ENCODE measurements at regions not wholly inside any gene's neighbourhood (a gene's known extent, or its start where the extent isn't known, plus 50 kb on each side); places are given as distances from the start of the nearest gene placed in this dataset.

DNA sequence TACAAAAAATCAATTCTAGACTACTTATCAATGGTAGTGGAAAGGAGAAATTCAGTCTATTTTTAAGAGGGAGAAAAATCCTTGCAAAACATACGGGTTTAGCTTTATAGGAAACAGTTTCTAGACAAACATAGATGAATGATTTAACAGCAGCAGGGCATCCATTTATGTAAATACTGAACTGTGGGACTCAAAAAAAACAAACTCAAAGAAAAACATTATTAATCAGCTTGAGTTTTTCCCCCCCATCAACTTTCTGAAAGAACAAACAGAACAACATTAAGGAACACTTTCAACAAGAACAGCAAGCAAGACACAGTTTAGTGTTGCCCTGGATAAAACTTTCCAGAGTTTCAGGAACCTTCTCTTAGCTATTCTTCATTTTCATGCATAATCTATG lies 147.3 kb upstream of the KCNK2 start:
- DNase-seq: no peak

DNA sequence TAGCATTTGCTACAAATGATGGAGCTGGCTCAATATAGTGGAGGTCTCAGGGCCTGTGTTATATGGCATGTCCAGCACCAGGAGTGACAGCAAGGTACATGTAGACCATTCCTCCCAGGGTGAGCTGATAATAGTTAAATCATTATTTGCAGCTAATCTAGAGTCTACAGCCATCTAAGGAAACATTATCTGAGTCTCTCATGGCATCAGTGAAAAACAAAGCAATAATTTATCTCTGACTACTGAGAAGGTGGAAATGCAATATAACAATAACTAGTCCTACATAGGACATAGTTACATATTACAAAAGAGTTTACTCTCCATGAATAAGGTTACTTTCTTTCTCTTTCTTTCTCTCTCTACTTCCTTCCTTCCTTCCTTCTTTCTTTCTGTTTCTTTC lies 143.4 kb upstream of the KCNK2 start:
- no peak for DNase-seq

DNA sequence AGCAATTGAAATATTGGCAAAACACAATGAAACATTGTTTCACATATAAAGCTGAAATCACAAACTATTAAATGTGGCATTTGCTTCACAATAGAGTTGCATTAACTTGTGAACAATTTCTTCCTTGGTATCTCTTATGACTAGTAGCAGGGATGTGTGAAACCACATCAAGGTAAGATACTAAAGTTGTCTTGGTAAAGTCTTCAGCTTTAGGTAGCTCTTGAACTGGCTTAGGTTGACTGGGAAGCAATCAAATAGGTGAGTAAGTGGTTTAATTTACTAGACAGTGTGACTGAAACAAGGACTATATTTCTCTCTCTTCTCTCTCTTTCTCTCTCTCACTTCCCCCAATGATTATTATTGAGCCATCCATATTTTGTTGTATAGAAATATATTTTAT lies 141.5 kb upstream of the KCNK2 start:
- no peak for DNase-seq

DNA sequence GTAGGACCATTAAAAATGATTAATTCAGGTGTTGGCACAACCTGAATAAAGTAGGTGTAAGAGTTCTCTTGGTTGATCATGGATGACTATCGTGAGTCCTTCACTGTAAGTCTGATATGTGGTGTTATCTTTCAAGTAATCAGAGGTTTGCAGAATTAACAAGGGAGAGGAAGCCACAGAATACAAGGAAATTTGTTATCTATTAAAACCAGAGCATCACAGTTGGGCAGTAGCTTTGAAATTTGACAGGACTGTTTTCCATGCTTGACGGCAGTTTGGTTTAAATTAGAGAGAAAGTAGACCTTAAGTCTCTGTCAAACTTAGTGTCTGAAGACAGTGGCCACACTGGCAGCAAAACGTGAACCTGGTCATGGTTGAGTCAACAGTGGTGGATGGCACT lies 139.5 kb upstream of the KCNK2 start:
- no peak for DNase-seq

DNA sequence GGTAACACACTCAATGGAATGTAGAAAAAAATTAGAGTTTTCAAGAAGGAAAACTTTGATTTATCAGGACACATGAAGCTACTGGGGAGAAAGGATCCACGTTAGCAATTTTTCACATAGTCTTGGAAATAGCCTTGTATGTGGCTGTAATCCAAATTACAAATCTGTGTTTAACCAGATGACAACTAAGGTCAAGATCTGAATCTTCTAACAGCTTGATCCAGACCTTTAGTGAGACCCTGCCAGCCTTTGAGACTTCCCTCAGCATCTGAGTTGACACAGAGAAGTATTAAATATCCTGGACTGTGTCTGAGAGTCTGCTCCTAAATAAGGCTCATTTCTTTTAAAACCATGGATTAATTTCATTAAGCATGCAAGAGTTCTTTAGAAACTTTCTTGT lies 135.9 kb upstream of the KCNK2 start:
- DNase-seq: no peak

DNA sequence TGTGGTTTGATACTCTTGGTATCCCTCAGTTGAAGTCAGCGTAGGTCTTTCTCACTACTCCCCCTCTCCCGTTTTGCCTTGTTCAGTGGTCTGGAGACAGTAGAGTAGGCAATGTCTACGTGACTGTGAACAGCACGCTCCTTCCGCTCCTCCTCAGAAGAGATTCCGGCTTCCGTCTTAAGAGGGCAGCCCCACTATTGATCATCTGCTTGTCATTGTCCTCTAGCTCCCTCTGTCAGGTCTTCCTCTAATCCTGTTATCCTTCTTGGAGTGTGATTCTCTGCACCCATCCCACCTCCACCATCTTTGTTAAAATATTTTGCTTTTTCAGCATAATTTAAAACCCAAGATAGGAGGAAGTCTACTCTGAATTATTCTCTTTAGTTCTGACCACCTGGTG lies 129.9 kb upstream of the KCNK2 start:
- no peak for DNase-seq

DNA sequence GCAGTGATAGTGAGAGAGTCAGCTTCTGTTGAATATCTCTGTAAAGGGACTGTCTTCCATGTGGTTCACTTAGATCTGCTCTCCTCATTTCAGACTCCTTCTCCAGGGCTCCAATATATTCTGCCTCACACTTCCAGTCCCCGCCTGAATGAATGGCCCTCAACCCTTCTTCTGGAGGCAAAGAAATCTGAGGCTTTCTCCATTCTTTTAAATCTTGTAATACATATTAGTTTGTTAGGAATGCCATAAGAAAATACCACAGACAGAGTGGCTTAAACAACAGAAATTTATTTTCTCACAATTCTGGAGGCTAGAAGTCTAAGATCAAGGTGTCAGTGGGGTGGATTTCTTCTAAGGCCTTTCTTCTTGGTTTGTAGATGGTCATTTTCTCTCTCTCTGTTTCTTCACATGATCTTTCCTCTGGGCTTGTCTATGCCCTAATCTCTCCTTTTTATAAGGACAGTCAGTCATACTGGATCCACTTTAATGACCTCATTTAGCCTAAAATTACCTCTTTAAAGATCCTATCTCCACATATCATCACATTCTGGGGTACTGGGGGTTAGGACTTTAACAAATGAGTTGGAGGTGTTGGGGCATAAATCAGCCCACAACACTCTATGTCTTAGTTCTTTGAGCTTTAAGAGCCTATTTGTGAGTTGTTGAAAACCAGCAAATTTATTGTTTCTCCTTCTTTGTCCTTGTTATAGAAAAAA lies 128.5 kb upstream of the KCNK2 start:
- no peak for DNase-seq

DNA sequence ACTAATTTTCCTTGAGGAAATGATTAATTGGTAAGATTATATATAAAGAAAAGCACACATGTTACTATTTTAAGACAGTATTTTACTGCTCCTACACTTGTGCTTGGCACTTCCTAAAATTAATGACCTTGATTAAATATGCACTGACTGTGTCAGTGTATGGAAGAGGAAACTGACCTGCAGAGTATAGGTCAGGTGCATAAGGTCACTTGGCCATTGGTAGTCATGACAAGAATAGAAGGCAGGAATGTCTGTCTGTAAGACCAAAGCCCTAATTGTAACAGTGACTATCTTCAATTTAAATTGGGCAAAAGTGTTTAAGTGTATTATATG lies 128.0 kb upstream of the KCNK2 start:
- no peak for DNase-seq

DNA sequence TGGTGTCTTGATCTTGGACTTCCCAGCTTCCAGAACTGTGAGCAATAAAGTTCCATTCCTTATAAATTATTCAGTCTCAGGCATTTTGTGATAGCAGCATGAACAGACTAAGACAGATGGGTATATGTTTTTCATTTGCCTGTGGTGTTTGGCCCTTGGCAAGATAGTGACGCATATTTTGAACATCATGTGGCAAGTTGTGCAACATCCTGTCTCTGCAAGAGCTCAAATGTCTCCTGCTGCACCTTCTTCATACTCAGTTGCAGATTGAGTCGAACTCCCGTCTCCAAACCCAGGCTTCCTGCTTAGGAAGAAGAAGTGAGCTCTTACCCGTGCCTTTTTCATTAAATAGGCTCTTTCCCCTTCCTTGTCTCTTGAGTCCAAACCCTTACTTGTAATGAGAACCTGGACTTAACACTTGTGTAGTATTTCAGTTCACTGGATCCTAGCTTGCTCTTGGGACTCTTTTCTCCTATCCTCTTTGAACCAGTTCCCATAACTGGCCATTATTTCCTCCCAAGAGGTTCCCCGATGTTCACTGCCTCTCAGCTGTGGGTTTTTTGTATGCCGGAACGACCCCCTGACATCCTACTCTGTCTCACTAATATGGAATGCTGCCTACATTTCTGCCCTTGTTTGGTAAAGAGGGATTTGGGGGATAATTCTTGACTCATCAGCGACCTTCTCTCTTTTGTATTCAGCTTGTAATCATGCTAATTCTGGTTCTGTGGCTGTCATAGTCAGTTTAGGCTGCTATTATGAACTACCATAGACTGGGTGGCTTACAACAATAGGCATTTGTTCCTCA lies 125.0 kb upstream of the KCNK2 start:
- DNase-seq: no peak

DNA sequence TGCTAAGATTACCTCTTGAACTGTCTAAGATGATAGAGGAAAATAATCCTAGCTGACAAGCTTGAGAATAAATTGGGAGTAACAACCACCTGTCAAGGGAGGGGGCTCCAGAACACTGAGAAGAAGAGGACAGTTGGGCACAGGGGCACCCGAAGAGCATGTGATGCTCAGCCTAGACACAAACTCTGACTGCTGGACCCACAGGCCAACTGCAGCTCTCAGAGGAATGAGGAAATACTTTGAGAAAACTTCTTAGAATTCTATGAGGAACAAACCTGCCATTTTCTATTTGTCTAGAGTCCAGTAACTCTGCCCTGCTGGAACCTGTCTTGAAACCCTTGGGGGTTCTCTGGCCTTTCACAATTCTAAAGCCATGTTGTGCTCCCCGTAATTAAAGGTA lies 124.1 kb upstream of the KCNK2 start:
- no peak for DNase-seq

DNA sequence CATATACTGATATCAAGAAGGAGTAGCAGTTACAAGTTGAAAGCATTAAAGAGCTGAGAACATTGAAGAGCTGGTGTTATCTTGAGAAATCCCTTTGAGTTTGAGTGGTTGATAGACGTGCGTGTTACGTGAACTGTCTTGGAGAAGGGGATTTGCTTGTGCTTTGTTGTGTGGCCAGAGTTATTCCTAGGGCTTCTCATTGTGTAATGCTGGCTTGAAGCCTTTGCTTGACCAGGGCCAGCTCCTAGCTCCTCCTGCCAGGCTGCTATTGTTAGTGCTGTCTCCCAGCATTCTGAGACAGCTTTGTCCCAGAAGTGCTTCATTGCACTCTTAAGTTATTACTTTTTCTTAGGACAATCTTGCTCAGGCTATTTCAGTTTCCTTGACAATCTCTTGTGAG lies 116.2 kb upstream of the KCNK2 start:
- DNase-seq: no peak

DNA sequence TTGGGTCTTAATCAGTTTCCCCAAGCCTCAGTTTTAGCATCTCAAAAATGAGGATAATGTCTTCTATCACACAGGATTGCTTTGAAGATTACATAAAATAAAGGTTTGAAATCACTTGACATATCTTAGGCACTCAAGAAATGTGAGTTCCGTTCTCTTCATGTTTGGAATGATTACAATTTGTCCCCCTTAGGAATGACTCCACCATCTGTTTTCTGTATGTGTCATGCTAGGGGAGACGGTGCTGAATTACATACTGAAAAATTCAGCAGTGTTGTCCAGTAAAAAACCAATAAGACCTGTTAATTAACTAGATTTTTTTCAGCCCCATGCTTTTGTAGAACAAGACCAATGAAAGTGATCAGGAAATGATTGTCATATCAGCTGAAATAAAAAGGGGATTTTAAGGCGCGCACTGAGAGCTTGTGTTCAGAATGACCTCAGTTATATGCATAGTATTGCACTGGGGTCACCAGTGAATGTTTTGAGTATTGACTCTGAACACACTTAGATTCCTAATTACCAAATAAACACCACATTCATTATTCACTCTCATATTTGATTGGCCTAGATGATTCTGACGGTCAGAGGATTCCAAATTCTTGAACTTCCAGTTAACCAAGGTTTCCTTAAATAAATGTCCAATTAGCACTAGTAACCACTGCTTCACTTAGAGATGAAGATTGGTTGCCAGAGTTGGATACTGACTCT lies 114.5 kb upstream of the KCNK2 start:
- DNase-seq: no peak

DNA sequence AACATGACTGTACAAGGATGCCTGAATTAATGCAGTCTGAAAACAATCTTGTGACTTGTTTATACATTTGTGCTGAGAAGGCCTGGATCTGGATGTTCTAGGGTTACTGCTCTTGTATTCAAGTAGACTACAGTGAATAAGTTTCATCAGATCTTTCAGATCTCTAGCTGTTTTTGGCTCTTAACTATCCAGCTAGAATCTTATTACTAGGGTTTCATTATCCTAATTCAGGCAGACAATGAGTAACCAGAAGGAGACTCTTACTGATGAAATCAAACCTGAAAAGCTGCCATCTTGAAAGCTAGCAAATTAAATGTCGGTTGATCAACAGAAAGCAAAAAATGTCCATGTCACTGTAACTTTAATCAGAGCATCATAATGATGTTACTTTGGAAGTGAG lies 112.5 kb upstream of the KCNK2 start:
- no peak for DNase-seq

DNA sequence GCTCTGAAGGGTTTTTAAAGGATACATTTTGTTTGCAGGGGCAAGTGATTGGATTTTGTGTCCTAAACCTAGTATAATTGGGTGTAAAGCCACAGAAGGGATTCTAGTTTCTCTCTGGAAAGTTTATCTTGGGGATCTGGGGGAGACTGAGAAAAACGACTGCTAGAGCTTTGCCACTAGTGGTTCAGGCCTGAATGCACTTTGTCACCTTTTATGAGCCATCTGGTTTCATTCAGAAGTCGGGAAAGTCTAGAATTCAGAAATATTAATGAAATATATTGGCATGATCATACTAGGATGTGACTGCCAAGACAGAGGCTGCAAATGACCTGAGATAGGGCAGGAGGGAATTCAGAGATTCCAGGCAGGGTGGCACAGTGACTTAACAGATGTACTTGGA lies 111.5 kb upstream of the KCNK2 start:
- DNase-seq: no peak

DNA sequence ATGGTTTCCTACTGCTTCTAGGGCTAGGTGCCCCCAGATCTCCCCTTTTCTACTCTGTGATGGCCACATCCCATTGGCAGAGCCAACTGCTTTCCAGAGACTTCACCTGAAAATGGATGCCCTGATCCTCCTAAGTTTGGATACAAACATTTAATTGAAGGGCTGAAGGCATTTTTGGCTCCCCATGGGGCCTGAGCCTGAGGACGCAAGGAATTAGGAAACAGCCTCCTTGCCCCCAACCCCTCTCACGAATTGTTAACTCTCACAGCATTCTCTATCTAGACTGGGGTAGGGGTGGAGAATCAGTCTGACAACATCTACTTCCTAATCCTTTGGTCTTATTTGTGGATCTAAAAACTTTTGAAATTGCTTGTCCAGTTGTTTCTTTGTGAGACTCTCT lies 108.5 kb upstream of the KCNK2 start:
- DNase-seq: no peak

DNA sequence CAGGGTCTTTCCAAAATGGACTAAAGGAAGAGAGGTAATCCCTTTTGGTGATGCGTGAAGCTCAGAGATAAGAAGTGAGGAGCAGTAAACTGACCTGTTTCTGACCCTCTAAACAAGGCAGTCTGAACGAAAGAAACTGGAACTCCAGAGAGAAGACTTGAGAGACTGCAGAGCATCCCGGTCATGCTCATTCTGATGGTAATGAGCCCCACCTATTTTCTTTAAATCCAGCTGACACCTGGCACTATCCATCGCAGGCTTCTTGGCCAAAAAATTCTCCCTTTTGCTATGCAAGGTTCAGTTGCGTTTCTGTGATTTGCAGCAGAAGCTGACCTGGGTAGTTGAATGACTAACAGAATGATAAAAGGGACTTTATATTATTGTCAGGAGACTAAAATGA lies 105.9 kb upstream of the KCNK2 start:
- no peak for DNase-seq

DNA sequence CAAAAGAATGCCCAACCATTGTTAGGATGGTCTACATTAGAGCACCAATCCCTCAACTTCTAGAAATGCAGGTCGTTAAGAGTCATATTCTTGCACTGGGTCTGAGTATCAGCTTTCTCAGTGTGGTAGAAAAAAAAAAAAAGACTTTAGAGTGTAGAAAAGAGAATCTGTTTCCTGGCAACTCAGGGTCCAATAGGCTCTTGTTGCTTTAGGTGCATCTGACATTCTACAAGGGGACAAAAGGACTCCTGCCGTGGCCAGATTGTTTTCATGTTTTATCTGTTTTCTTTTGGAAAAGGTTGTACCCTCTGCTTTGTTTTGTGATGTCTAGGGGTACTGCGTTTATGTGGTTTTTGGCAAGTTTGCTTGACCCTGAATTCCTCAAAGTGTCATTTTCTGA lies 105.4 kb upstream of the KCNK2 start:
- no peak for DNase-seq

DNA sequence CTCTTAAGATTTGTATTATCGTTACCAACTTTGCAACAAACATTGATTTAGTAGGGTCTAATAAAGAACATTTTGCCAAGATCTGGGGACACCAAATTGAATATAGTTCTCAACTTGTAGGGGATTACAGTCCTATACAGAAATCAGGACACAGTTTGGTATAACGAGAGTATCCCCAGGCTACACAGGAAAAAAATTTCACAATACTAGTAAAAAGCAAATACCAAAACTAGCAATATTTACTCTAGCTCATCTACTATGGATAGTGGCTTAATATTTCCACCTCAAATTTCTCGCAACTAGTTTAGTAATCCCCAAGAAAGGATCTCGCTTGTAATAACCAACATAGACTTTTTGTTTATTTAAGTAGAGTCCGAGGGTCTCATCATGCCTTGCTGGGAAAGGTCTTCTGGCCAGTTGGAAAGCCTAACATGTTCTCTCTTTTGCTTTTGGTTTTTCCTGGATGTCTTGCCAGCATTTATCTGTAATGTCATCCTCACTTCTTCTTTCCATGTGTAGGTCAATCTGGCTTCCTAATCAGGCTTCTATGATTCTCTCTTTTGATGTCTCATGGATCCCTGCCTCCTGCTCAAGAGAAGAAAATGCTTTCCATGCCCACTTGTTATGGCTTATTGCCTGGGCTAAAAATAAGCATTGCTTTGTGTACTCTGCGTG lies 104.7 kb upstream of the KCNK2 start:
- no peak for DNase-seq

DNA sequence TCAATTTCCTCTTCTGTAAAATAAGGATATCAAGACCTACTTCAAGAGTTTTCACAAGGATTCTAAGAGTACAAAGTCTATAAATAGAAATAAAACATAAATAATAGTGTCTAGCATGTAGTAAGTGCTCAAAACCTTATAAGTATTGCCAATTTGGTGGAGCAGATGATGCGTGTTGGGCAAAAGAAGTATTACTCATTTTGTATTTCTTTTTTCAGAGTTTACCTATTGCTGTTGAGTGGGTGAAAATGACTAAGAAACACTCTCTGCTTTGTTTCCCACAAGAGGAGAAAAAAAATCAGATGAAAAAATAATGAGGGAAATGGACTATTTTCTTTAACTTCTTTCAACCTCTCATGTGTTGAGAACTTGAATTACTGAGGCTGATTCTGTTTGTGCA lies 103.3 kb upstream of the KCNK2 start:
- no peak for DNase-seq

DNA sequence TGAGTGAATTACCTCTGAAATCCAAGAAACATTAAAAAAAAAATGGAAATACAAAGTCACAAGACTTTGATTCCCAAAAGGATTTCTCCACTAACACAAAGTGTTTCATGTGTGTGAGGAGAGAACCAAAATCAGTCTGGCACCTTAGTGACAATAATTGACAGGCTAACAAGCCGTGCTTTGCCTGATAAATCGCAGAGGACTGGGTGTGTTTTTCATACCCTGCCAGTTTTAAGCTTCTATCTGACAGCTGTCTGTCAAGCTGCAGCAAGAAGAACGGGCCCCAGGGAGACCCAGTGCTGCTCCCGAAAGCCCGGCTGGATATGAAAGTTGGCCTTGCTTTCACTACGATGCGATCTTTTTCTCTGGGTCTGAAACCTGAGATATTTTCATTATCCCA lies 101.6 kb upstream of the KCNK2 start:
- DNase-seq: no peak

DNA sequence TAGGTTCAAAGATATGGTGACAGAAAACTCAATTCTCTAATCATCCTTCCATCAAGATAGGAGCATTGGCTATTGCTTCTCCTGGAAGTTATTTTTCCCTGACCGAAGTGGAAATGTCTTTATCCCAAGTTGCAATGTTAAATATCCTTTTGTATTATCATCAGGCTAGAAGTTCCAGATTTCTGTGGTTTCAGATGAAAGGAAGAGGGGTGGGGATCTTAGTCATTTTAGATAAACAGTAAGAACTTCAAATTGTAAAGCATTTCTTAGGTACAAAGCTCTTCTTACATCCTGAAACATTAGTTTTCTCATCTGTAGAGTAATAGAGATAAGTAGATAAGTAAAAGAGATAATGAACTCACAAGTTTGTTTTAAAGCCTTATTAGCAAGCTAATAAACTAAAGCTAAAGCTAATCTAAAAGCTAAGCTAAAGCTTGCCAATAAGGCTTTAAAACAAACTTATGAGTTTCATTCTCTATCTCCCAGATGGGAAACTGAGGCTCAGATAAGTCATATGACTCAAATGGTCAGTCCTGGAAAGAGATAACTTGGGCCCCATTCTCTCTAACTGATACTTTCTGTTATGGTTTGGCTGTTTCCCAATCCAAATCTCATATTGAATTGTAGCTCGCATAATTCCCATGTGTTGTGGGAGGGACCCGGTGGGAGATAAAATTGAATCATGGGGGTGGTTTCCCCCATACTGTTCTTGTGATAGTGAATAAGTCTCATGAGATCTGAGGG lies 99.2 kb upstream of the KCNK2 start:
- DNase-seq: no peak

DNA sequence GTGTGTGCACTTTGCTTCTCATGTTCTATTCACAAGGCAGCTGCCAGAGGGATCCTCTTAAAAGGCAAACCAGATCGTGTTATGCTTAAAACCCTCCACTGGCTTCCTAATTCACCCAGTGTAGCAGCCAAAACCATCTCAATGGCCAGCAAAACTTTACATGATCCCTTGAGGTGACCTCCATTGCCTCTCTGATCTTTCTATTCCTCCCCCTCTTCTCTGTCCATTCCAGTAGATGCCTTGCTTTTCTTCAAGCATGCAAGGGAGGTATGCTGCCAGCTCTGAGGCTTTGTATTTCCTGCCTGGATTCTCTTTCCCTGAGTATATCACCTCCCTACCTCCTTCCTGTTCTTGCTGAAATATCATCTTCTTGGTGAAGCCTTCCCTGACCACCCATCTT lies 93.2 kb upstream of the KCNK2 start:
- no peak for DNase-seq

DNA sequence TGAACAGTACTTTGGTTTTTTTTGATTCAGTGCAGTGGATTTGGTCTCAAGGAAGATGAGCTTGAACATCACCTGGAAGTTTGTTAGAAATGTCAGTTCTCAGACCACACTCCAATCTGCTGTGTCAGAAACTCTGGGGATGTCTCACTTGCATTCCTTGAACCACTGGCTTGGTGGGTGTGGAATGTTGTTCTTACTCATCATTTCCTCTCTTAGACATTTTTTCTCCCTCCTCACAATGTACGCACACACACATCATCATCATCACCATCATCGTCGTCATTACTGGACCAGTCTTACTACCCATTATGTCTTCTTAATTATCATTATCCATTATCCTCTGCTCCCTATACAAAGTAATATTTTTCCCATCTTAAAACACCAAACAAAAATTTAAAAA lies 91.9 kb upstream of the KCNK2 start:
- DNase-seq: no peak
